MM.1S (cell line): ENCODE measurements at regions not wholly inside any gene's neighbourhood (a gene's known extent, or its start where the extent isn't known, plus 50 kb on each side); places are given as distances from the start of the nearest gene placed in this dataset.

ENCODE experiments used
- DNase-seq: peaks from one replicate; pipeline ENCODE4 v3.0.0-alpha.2; 2015
- H2AFZ ChIP-seq: fragments of 300-600 bp; sonication (generic); 2 replicates; pipeline ENCODE4 v1.6.0; 2016; ENCODE audit warnings: antibody characterized with exemption, low read length
- H3F3A ChIP-seq: fragments of 300-600 bp; sonication (generic); 2 replicates; pipeline ENCODE4 v1.6.1; 2016; ENCODE audit warnings: mild to moderate bottlenecking, antibody characterized with exemption, low read length, moderate library complexity, mixed read lengths; ENCODE audit not compliant: insufficient read depth
- H3K27ac ChIP-seq: fragments of 300-600 bp; sonication (generic); 2 replicates; pipeline ENCODE4 v1.5.1; 2016; ENCODE audit warnings: mild to moderate bottlenecking, low read length
- H3K27me3 ChIP-seq: fragments of 300-600 bp; sonication (generic); replicated peaks from 2 replicates; pipeline ENCODE4 v1.6.0; 2016; ENCODE audit warnings: low read length; ENCODE audit not compliant: insufficient read depth
- H3K36me3 ChIP-seq: fragments of 300-600 bp; sonication (generic); replicated peaks from 2 replicates; pipeline ENCODE4 v1.6.1; 2016; ENCODE audit warnings: mild to moderate bottlenecking, low read length, mixed read lengths; ENCODE audit not compliant: insufficient read depth
- H3K4me1 ChIP-seq: fragments of 300-600 bp; sonication (generic); 2 replicates; pipeline ENCODE4 v1.6.1; 2016; ENCODE audit warnings: low read length, mixed read lengths
- H3K4me2 ChIP-seq: fragments of 300-600 bp; sonication (generic); 2 replicates; pipeline ENCODE4 v1.6.0; 2016; ENCODE audit warnings: low read depth, low read length
- H3K4me3 ChIP-seq: fragments of 300-600 bp; sonication (generic); 2 replicates; pipeline ENCODE4 v1.5.1; 2016; ENCODE audit warnings: low read length, mixed read lengths
- H3K79me2 ChIP-seq: fragments of 300-600 bp; sonication (generic); 2 replicates; pipeline ENCODE4 v1.6.1; 2016; ENCODE audit warnings: mixed run types, low read length, mixed read lengths
- H3K9ac ChIP-seq: fragments of 300-600 bp; sonication (generic); 2 replicates; pipeline ENCODE4 v1.6.1; 2016; ENCODE audit warnings: low read length, mixed read lengths
- H3K9me2 ChIP-seq: fragments of 300-600 bp; sonication (generic); replicated peaks from 2 replicates; pipeline ENCODE4 v1.6.1; 2016; ENCODE audit warnings: mild to moderate bottlenecking, low read length, mixed read lengths; ENCODE audit not compliant: insufficient read depth
- H3K9me3 ChIP-seq: fragments of 300-600 bp; sonication (generic); replicated peaks from 2 replicates; pipeline ENCODE4 v1.6.1; 2016; ENCODE audit warnings: mild to moderate bottlenecking, low read length, mixed read lengths; ENCODE audit not compliant: insufficient read depth
- H4K20me1 ChIP-seq: fragments of 300-600 bp; sonication (generic); 2 replicates; pipeline ENCODE4 v1.6.1; 2016; ENCODE audit warnings: mild to moderate bottlenecking, low read length, moderate library complexity, mixed read lengths; ENCODE audit not compliant: insufficient read depth
- CTCF ChIP-seq: fragments of 300-600 bp; sonication (generic); IDR thresholded peaks from 2 replicates; pipeline ENCODE4 v1.5.1; 2016; ENCODE audit warnings: antibody characterized with exemption, low read length, mixed read lengths
- EZH2 ChIP-seq: fragments of 300-600 bp; sonication (generic); optimal IDR thresholded peaks from 2 replicates; pipeline ENCODE3; 2017; ENCODE audit warnings: low read depth, mild to moderate bottlenecking, antibody characterized with exemption, low read length, mixed read lengths
- EZH2phosphoT487 ChIP-seq: fragments of 300-600 bp; sonication (generic); IDR thresholded peaks from 2 replicates; pipeline ENCODE4 v1.6.1; 2018; ENCODE audit warnings: antibody characterized with exemption, low read length

DNA sequence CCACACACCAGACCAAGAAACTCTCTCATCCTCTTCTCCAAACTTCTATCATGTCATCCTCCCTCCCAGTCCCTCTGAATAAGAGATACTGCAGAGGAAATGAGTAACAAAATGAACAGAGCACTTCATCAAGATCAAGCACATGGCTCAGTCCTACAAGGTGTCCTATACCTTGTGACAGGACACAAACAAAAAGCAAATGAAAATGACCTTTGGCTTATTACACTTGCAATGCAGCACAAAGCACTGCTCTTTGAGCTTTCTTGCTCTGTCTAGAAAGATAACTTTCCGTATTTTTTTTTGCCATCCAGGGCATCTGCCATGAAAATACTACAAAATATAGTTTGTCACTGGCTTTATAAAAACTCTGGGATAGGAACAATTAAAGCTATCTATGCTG, 402.7 kb downstream of the HNRNPD start:
- Histone ChIP-seq H3F3A (no peaks in the 10 kb centered on the region), H3K4me2 (0 out of 2 replicates have a peak overlapping the region, but pooled peaks have one; percentile 29), H3K4me3 (no peak overlapping the region), H3K36me3 (no peaks in the 10 kb centered on the region), H3K9me2 (no peaks in the 10 kb centered on the region), H2AFZ (no peak overlapping the region), H3K27ac (no peak overlapping the region; the same call in 1 of the 2 replicates), H3K9me3 (no peaks in the 10 kb centered on the region), H3K79me2 (no peaks in the 10 kb centered on the region), H3K9ac (no peak overlapping the region), H3K4me1 (peaks cover 34% of the 10 kb centered on the region), H3K27me3 (no peaks in the 10 kb centered on the region), H4K20me1 (no peaks in the 10 kb centered on the region)
- TF ChIP-seq CTCF: no peak
- TF ChIP-seq EZH2: no peak
- no peak for TF ChIP-seq EZH2phosphoT487
- no peak for DNase-seq

DNA sequence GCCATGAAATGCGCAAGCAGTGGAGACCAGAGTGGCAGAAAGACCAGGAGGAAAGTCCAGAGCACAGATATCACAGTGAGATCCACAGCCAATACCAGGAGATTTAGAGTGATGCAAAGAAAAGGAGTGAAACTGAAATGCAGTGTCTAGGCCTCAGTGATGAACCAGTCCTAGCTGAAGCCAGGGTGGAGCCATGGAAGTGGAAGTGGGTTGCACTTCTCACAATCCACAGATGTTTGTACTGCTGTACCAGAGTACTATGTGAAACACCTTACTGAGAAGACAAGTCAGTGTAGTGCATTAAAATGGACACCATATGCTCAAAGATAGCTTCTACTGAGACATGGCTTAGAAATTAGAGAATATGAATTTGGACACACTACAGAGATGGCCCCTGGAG, 403.3 kb downstream of the HNRNPD start:
- Histone ChIP-seq H3K9ac (no peak overlapping the region), H3K79me2 (no peaks in the 10 kb centered on the region), H3K9me2 (no peaks in the 10 kb centered on the region), H3K27ac (no peak overlapping the region; the same call in 1 of the 2 replicates), H2AFZ (no peak overlapping the region), H3K36me3 (no peaks in the 10 kb centered on the region), H3K4me1 (peaks cover 39% of the 10 kb centered on the region), H3F3A (peaks cover 5% of the 10 kb centered on the region), H4K20me1 (no peaks in the 10 kb centered on the region), H3K4me3 (no peak overlapping the region), H3K4me2 (peak overlapping the region; percentile 29; the same call in 1 of the 2 replicates), H3K9me3 (no peaks in the 10 kb centered on the region), H3K27me3 (no peaks in the 10 kb centered on the region)
- peak; percentile 59 for DNase-seq
- TF ChIP-seq EZH2: no peak
- TF ChIP-seq EZH2phosphoT487: no peak
- no peak for TF ChIP-seq CTCF

GRCh38 chr4:81966676-81967075, 407.1 kb downstream of the HNRNPD start:
- H3K9me2 ChIP-seq: no peaks in the 10 kb centered on the region
- H3K27ac ChIP-seq: peak overlapping the region; percentile 85; the same call in 1 of the 2 replicates
- no peak overlapping the region for H3K4me3 ChIP-seq
- TF ChIP-seq EZH2: no peak
- TF ChIP-seq EZH2phosphoT487: no peak
- TF ChIP-seq CTCF: no peak
- H3K4me2 ChIP-seq: peak overlapping the region; percentile 45; the same call in 1 of the 2 replicates
- no peaks in the 10 kb centered on the region for H4K20me1 ChIP-seq
- H3K79me2 ChIP-seq: no peaks in the 10 kb centered on the region
- no peaks in the 10 kb centered on the region for H3K9me3 ChIP-seq
- no peaks in the 10 kb centered on the region for H3K36me3 ChIP-seq
- no peak for DNase-seq
- no peaks in the 10 kb centered on the region for H3K27me3 ChIP-seq
- H3F3A ChIP-seq: peaks cover 15% of the 10 kb centered on the region
- H3K9ac ChIP-seq: peak overlapping the region; percentile 16; the same call in 1 of the 2 replicates
- H3K4me1 ChIP-seq: peaks cover 56% of the 10 kb centered on the region
- H2AFZ ChIP-seq: no peak overlapping the region
